SK-N-SH (cell line): ENCODE measurements at regions not wholly inside any gene's neighbourhood (a gene's known extent, or its start where the extent isn't known, plus 50 kb on each side); places are given as distances from the start of the nearest gene placed in this dataset.

Experiments
- EP300 ChIP-seq, 2 experiments: IDR thresholded peaks; 2 replicates each; pipeline versions ENCODE4 v1.4.0 to v1.6.1; 2012; ENCODE audit warnings: borderline replicate concordance in 1 of 2, low read depth in 1 of 2, low read length in 1 of 2
- MXI1 ChIP-seq: IDR thresholded peaks from 2 replicates; pipeline ENCODE4 v1.6.1; 2012; ENCODE audit warnings: mild to moderate bottlenecking, low read depth, low read length, improper control_type of control experiment
- TAF1 ChIP-seq: IDR thresholded peaks from 2 replicates; pipeline ENCODE4 v1.6.1; 2012; ENCODE audit warnings: low read depth, mild to moderate bottlenecking, low read length, moderate library complexity, borderline replicate concordance
- TF ChIP-seq, protein P1 (sequence below): fragments of 200-600 bp; sonication (generic); IDR thresholded peaks from 2 replicates; pipeline ENCODE4 v1.6.1; 2017; ENCODE audit warnings: antibody characterized with exemption, mild to moderate bottlenecking, moderate library complexity

DNA sequence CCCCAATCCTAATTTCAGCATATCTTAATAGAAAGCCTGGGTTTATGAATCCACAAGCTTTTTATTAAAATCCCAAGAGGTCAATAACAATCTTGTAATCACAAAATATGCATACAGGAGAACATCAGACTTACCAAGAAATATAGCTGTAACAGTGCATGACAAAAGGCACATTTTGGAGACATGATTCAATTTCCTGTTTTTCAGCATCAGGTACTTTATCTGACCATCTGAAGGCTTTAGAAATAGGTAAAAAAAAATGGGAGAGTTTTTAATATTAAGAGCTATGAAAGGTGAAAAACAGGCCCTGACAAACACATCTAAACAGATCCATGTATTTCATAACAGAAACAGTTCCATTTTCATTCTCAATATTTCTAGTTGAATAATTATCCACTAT, 89.9 kb upstream of the EFEMP1 start:
- no peak for TF ChIP-seq TAF1
- TF ChIP-seq, protein P1, sequence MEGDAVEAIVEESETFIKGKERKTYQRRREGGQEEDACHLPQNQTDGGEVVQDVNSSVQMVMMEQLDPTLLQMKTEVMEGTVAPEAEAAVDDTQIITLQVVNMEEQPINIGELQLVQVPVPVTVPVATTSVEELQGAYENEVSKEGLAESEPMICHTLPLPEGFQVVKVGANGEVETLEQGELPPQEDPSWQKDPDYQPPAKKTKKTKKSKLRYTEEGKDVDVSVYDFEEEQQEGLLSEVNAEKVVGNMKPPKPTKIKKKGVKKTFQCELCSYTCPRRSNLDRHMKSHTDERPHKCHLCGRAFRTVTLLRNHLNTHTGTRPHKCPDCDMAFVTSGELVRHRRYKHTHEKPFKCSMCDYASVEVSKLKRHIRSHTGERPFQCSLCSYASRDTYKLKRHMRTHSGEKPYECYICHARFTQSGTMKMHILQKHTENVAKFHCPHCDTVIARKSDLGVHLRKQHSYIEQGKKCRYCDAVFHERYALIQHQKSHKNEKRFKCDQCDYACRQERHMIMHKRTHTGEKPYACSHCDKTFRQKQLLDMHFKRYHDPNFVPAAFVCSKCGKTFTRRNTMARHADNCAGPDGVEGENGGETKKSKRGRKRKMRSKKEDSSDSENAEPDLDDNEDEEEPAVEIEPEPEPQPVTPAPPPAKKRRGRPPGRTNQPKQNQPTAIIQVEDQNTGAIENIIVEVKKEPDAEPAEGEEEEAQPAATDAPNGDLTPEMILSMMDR, result no peak
- TF ChIP-seq MXI1, result no peak
- no peak for TF ChIP-seq EP300 (IDR thresholded peaks at IDR 0.05; ENCODE audit: borderline replicate concordance in 1 of 2, low read depth in 1 of 2, low read length in 1 of 2)
